ENCODE measurements at regions not wholly inside any gene's neighbourhood (a gene's known extent, or its start where the extent isn't known, plus 50 kb on each side); places are given as distances from the start of the nearest gene placed in this dataset.

DNA sequence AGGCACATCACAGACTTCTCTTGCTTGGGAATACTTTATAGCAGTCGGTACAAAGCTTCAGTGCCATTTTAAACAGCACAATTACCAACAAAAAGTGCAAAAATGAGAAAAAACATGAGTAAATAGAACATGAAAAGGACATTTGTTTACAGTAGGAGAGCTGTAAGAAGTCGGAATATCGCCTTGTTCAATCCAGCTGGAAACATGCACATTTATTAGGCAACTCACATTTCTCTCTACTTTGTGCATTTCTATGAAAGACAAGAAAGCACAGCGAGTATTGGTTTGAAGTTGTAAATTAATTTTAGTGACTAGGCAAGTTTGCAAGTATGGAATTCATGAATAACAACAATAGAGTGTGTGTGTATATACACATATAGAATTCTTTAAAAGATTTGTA, 484.7 kb downstream of the DACH1 start:
- H3K9me3 ChIP-seq (ENCODE audit: control insufficient read depth in 2 of 3, low read length in 3 of 3) = no peaks in the 10 kb centered on the region
- peaks cover 0 to 5% (median 0%) of the 10 kb centered on the region in 5 donors for H3K36me3 Mint-ChIP-seq
- no peaks in the 10 kb centered on the region for H3K27me3 ChIP-seq (ENCODE audit: control insufficient read depth in 2 of 2, insufficient read depth in 2 of 2, low read length in 2 of 2)
- H3K4me1 ChIP-seq (ENCODE audit: control insufficient read depth in 2 of 2, insufficient read depth in 2 of 2, low read length in 2 of 2) = no peaks in the 10 kb centered on the region
- peaks cover 0 to 6% (median 5%) of the 10 kb centered on the region in 11 donors for H3K9me3 Mint-ChIP-seq
- ChIA-PET CTCF (no interaction called here), POLR2A (no interaction called here)
- intact Hi-C loops (cut with micrococcal nuclease) = no loop called here
- H3K4me3 Mint-ChIP-seq = no peak overlapping the region
- H3K4me1 Mint-ChIP-seq = peaks cover 0 to 2% (median 0%) of the 10 kb centered on the region in 7 donors
- H3K27ac ChIP-seq (ENCODE audit: low read depth, low read length) = no peak overlapping the region
- ATAC-seq (no peak), DNase-seq (no peak)
- no peak overlapping the region for H3K4me3 ChIP-seq (ENCODE audit: low read length)
- no peak overlapping the region for H3K27ac Mint-ChIP-seq
- H3K27me3 Mint-ChIP-seq = no peaks in the 10 kb centered on the region
- H3K36me3 ChIP-seq (ENCODE audit: control insufficient read depth in 2 of 3, insufficient read depth in 3 of 3, low read length in 3 of 3) = no peaks in the 10 kb centered on the region

DNA sequence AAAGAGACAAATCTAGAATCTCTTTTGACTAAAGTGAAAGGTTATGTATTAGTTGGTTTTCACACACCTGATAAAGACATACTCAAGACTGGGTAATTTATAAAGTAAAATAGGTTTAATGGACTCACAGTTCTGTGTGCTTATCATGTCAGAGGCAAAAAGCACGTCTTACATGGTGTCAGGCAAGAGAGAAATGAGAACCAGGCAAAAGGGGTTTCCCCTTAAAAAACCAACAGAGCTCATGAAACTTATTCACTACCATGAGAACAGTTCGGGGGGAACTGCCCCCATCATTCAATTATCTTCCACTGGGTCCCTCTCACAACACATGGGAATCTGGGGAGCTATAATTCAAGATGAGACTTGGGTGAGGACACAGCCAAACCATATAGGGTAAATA, 486.8 kb downstream of the DACH1 start:
- no peak overlapping the region for H3K4me3 Mint-ChIP-seq
- H3K27me3 ChIP-seq (ENCODE audit: control insufficient read depth in 2 of 2, insufficient read depth in 2 of 2, low read length in 2 of 2) = no peaks in the 10 kb centered on the region
- H3K9me3 Mint-ChIP-seq = peaks cover 0 to 6% (median 5%) of the 10 kb centered on the region in 11 donors
- H3K4me1 ChIP-seq (ENCODE audit: control insufficient read depth in 2 of 2, insufficient read depth in 2 of 2, low read length in 2 of 2) = no peaks in the 10 kb centered on the region
- H3K4me1 Mint-ChIP-seq = peaks cover 0 to 2% (median 0%) of the 10 kb centered on the region in 7 donors
- POLR2A ChIA-PET = no interaction called here
- CTCF ChIA-PET = no interaction called here
- no peak for DNase-seq
- no peak overlapping the region for H3K27ac ChIP-seq (ENCODE audit: low read depth, low read length)
- H3K36me3 Mint-ChIP-seq = peaks cover 0 to 5% (median 0%) of the 10 kb centered on the region in 5 donors
- no peak for ATAC-seq
- no peak overlapping the region for H3K27ac Mint-ChIP-seq
- intact Hi-C loops (cut with micrococcal nuclease) = no loop called here
- no peaks in the 10 kb centered on the region for H3K36me3 ChIP-seq (ENCODE audit: control insufficient read depth in 2 of 3, insufficient read depth in 3 of 3, low read length in 3 of 3)
- no peak overlapping the region for H3K4me3 ChIP-seq (ENCODE audit: low read length)
- no peaks in the 10 kb centered on the region for H3K27me3 Mint-ChIP-seq
- H3K9me3 ChIP-seq (ENCODE audit: control insufficient read depth in 2 of 3, low read length in 3 of 3) = no peaks in the 10 kb centered on the region

DNA sequence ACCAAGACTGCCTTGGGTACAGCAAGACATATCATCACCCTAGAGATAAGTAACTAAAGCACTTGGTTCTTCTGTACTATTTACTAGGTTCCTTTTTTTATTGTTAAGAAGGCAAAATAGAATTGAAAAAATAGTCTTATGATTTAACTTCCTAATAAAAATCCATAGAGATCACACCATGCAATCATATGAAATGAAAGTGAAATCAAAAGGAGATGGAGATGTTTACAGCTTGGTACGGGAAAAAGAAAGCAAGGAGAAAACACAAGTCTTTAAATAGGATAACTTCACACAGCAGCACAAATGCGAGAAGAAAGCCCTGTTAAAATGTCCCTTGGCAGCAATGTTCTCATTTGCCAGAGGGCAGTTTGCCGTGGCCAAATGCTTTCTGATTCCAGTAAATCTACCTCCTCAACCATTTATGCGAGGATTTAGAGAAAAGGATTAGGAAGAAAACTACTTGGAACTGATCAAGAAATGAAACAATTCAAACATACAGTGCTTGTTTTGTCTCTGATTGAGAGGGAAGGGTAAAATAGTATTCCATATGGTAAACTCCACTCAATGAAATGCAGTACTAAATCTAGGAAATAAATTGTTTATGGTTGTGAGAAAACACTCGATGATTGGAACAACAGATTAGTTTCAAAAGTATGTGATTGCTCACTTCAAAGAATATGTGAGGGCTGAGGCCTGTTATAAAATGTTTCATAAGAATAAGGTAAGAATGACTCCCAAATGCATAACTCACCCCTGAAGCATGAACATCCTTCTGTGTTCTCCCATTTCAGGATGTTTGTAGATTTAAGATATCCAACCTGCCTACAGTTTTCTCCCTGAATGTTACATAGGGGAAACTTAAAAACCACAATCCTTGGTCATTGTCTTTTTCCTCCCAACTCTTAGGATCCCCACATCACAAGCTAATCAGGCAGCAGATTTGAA, 487.8 kb downstream of the DACH1 start:
- ChIA-PET POLR2A (no interaction called here), CTCF (no interaction called here)
- Histone ChIP-seq H3K4me1 (ENCODE audit: control insufficient read depth in 2 of 2, insufficient read depth in 2 of 2, low read length in 2 of 2) (no peaks in the 10 kb centered on the region), H3K27me3 (ENCODE audit: control insufficient read depth in 2 of 2, insufficient read depth in 2 of 2, low read length in 2 of 2) (no peaks in the 10 kb centered on the region), H3K27ac (ENCODE audit: low read depth, low read length) (no peak overlapping the region), H3K4me3 (ENCODE audit: low read length) (no peak overlapping the region), H3K9me3 (ENCODE audit: control insufficient read depth in 2 of 3, low read length in 3 of 3) (no peaks in the 10 kb centered on the region), H3K36me3 (ENCODE audit: control insufficient read depth in 2 of 3, insufficient read depth in 3 of 3, low read length in 3 of 3) (no peaks in the 10 kb centered on the region)
- peaks cover 0 to 2% (median 0%) of the 10 kb centered on the region in 7 donors for H3K4me1 Mint-ChIP-seq
- peak overlapping the region in 1 of 10 donors; percentile 31 for H3K4me3 Mint-ChIP-seq
- DNase-seq = no peak
- no peak for ATAC-seq
- H3K36me3 Mint-ChIP-seq = peaks cover 0 to 5% (median 0%) of the 10 kb centered on the region in 5 donors
- H3K27me3 Mint-ChIP-seq = no peaks in the 10 kb centered on the region
- intact Hi-C loops (cut with micrococcal nuclease) = no loop called here
- H3K27ac Mint-ChIP-seq = no peak overlapping the region
- peaks cover 0 to 6% (median 5%) of the 10 kb centered on the region in 11 donors for H3K9me3 Mint-ChIP-seq

DNA sequence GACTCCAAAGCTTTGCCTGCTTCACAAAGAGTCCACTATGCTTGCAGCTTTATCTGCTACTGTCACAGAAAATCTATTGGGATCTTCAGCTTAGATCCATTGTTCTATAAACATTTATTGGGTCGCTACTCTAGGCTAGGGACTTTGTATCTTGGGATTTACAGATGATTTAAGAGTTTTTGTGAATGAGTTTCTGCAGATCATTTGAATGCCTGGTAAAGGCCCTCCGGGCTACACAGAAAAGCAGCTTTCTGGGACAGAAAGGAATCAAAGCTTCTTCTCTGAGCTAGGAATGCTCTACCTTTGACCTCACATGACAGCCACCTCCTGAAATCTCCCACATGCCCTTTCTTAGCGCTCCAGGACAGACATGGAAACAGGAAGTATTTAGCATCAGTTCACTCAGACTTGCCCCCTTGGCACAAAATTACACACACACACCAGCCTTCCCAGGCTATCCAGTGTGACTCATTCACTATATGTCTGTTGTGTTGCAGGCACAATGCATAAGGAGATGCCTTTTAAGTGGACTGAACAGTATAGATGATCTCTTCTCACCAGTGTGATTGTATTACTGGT, 492.4 kb downstream of the DACH1 start:
- no peak overlapping the region for H3K4me3 Mint-ChIP-seq
- Histone ChIP-seq H3K4me3 (ENCODE audit: low read length) (no peak overlapping the region), H3K27me3 (ENCODE audit: control insufficient read depth in 2 of 2, insufficient read depth in 2 of 2, low read length in 2 of 2) (no peaks in the 10 kb centered on the region), H3K36me3 (ENCODE audit: control insufficient read depth in 2 of 3, insufficient read depth in 3 of 3, low read length in 3 of 3) (no peaks in the 10 kb centered on the region), H3K9me3 (ENCODE audit: control insufficient read depth in 2 of 3, low read length in 3 of 3) (no peaks in the 10 kb centered on the region), H3K4me1 (ENCODE audit: control insufficient read depth in 2 of 2, insufficient read depth in 2 of 2, low read length in 2 of 2) (no peaks in the 10 kb centered on the region), H3K27ac (ENCODE audit: low read depth, low read length) (no peak overlapping the region)
- POLR2A ChIA-PET = no interaction called here
- H3K9me3 Mint-ChIP-seq = peaks cover 0 to 3% (median 0%) of the 10 kb centered on the region in 11 donors
- no peak for DNase-seq
- H3K36me3 Mint-ChIP-seq = no peaks in the 10 kb centered on the region
- intact Hi-C loops (cut with micrococcal nuclease) = no loop called here
- CTCF ChIA-PET = no interaction called here
- ATAC-seq = no peak
- peaks cover 0 to 2% (median 0%) of the 10 kb centered on the region in 7 donors for H3K4me1 Mint-ChIP-seq
- H3K27me3 Mint-ChIP-seq = no peaks in the 10 kb centered on the region
- H3K27ac Mint-ChIP-seq = no peak overlapping the region

DNA sequence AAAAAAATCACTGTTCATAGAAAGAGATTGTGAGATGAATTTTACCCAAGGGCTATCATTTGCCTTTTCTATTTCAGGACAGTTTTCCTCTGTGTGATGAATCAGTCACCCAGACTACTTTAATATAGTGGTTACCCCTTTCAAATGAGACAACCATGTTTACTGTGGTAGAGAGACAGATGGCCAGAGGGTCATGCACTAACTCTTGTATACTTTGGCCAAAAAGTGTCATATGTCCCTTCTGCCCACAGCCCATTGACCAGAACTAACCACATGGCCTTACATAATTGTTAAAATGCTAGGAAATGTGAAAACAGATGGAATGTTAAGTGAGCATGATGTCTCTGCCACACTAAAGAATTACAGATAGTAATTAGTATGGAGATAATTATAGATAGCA, 498.7 kb downstream of the DACH1 start:
- Histone ChIP-seq H3K27ac (ENCODE audit: low read depth, low read length) (no peak overlapping the region), H3K27me3 (ENCODE audit: control insufficient read depth in 2 of 2, insufficient read depth in 2 of 2, low read length in 2 of 2) (no peaks in the 10 kb centered on the region), H3K9me3 (ENCODE audit: control insufficient read depth in 2 of 3, low read length in 3 of 3) (no peaks in the 10 kb centered on the region), H3K36me3 (ENCODE audit: control insufficient read depth in 2 of 3, insufficient read depth in 3 of 3, low read length in 3 of 3) (no peaks in the 10 kb centered on the region), H3K4me3 (ENCODE audit: low read length) (no peak overlapping the region), H3K4me1 (ENCODE audit: control insufficient read depth in 2 of 2, insufficient read depth in 2 of 2, low read length in 2 of 2) (no peaks in the 10 kb centered on the region)
- no peak overlapping the region for H3K4me3 Mint-ChIP-seq
- ATAC-seq (no peak), DNase-seq (no peak)
- peaks cover 0 to 5% (median 0%) of the 10 kb centered on the region in 11 donors for H3K9me3 Mint-ChIP-seq
- H3K27me3 Mint-ChIP-seq = no peaks in the 10 kb centered on the region
- H3K36me3 Mint-ChIP-seq = no peaks in the 10 kb centered on the region
- H3K27ac Mint-ChIP-seq = no peak overlapping the region
- intact Hi-C loops (cut with micrococcal nuclease) = no loop called here
- no peaks in the 10 kb centered on the region for H3K4me1 Mint-ChIP-seq
- CTCF ChIA-PET = no interaction called here
- POLR2A ChIA-PET = no interaction called here

DNA sequence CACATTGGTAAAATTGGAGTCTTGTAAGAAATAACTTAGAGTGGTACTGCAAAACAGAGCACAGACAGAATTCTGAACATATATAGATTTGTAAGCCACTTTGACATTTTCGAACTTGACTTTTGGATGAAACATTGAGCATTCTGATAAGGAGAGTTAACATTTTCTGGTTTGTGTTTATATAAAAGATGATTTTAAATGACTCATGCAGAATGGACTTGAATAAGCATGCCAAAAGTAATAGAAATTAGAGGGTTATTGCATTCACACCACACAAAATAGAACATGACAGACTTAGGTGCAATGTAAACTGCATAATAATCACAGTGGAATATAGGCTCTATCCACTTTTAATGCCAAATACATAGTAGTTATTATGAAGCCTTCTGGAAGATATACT, 507.0 kb downstream of the DACH1 start:
- Histone ChIP-seq H3K4me1 (ENCODE audit: control insufficient read depth in 2 of 2, insufficient read depth in 2 of 2, low read length in 2 of 2) (no peaks in the 10 kb centered on the region), H3K27ac (ENCODE audit: low read depth, low read length) (no peak overlapping the region), H3K36me3 (ENCODE audit: control insufficient read depth in 2 of 3, insufficient read depth in 3 of 3, low read length in 3 of 3) (no peaks in the 10 kb centered on the region), H3K9me3 (ENCODE audit: control insufficient read depth in 2 of 3, low read length in 3 of 3) (no peaks in the 10 kb centered on the region), H3K4me3 (ENCODE audit: low read length) (no peak overlapping the region), H3K27me3 (ENCODE audit: control insufficient read depth in 2 of 2, insufficient read depth in 2 of 2, low read length in 2 of 2) (no peaks in the 10 kb centered on the region)
- H3K36me3 Mint-ChIP-seq = no peaks in the 10 kb centered on the region
- no peak overlapping the region for H3K27ac Mint-ChIP-seq
- ATAC-seq (no peak), DNase-seq (no peak)
- H3K4me3 Mint-ChIP-seq = no peak overlapping the region
- intact Hi-C loops (cut with micrococcal nuclease) = no loop called here
- H3K4me1 Mint-ChIP-seq = no peaks in the 10 kb centered on the region
- ChIA-PET POLR2A (no interaction called here), CTCF (no interaction called here)
- H3K27me3 Mint-ChIP-seq = no peaks in the 10 kb centered on the region
- H3K9me3 Mint-ChIP-seq = peaks cover 0 to 6% (median 0%) of the 10 kb centered on the region in 11 donors

DNA sequence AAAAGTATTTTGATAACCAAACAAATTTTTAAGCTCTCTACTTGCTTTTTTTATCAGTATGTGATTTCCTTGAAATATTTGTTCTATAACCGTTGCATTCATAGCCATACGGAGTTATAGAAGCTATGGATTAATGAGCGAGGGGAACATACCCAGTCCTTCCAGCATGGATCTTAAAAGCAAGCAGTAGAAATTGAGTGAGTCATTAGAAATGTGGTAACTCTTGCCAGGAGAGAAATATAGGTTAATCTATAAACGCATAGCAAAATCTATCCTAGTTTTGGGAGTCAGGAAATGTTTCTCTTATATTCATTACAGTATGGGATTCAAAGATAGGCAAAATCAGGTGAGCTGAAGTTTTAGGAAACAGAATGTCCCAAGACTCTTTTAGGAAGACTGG, 507.4 kb downstream of the DACH1 start:
- no peak overlapping the region for H3K4me3 Mint-ChIP-seq
- intact Hi-C loops (cut with micrococcal nuclease) = no loop called here
- Histone ChIP-seq H3K9me3 (ENCODE audit: control insufficient read depth in 2 of 3, low read length in 3 of 3) (no peaks in the 10 kb centered on the region), H3K27ac (ENCODE audit: low read depth, low read length) (no peak overlapping the region), H3K4me3 (ENCODE audit: low read length) (no peak overlapping the region), H3K4me1 (ENCODE audit: control insufficient read depth in 2 of 2, insufficient read depth in 2 of 2, low read length in 2 of 2) (no peaks in the 10 kb centered on the region), H3K27me3 (ENCODE audit: control insufficient read depth in 2 of 2, insufficient read depth in 2 of 2, low read length in 2 of 2) (no peaks in the 10 kb centered on the region), H3K36me3 (ENCODE audit: control insufficient read depth in 2 of 3, insufficient read depth in 3 of 3, low read length in 3 of 3) (no peaks in the 10 kb centered on the region)
- H3K27ac Mint-ChIP-seq = no peak overlapping the region
- ChIA-PET CTCF (no interaction called here), POLR2A (no interaction called here)
- H3K27me3 Mint-ChIP-seq = no peaks in the 10 kb centered on the region
- no peaks in the 10 kb centered on the region for H3K4me1 Mint-ChIP-seq
- peaks cover 0 to 6% (median 0%) of the 10 kb centered on the region in 11 donors for H3K9me3 Mint-ChIP-seq
- no peaks in the 10 kb centered on the region for H3K36me3 Mint-ChIP-seq
- ATAC-seq (no peak), DNase-seq (no peak)

Data from naive thymus-derived CD4-positive, alpha-beta T cell (primary cell).